PC-9 (cell line): ENCODE measurements at regions not wholly inside any gene's neighbourhood (a gene's known extent, or its start where the extent isn't known, plus 50 kb on each side); places are given as distances from the start of the nearest gene placed in this dataset.

Source experiments
- BruUV-seq: library from RNA; stranded (reverse); fragments of 400-500 nt; replicated peaks from 2 replicates; lab custom pipeline; 2021; lab: Mats Ljungman, UMichigan
- CTCF ChIA-PET: fragments of 300-600 bp; sonication (Branson Sonifier 250); formaldehyde crosslinking; loops from one replicate; lab custom pipeline; 2022; ENCODE audit warnings: antibody characterized with exemption; lab: Charles Lee
- POLR2A ChIA-PET: fragments of 300-600 bp; sonication (Branson Sonifier 250); formaldehyde crosslinking; loops from one replicate; lab custom pipeline; 2022; ENCODE audit warnings: antibody characterized with exemption; ENCODE audit not compliant: unreplicated experiment; lab: Charles Lee
- DNase-seq, 2 experiments: peaks; one replicate each; pipeline versions ENCODE4 v3.0.0 to v3.0.0-alpha.2; 2015 to 2022; ENCODE audit warnings: mixed read lengths in 1 of 2
- H2AFZ ChIP-seq: fragments of 200-600 bp; sonication (generic); 2 replicates; pipeline ENCODE4 v1.8.1; 2017; ENCODE audit warnings: antibody characterized with exemption
- H3F3A ChIP-seq: fragments of 200-600 bp; sonication (generic); 2 replicates; pipeline ENCODE4 v1.8.1; 2017; ENCODE audit warnings: antibody characterized with exemption, mild to moderate bottlenecking, low read depth; ENCODE audit not compliant: insufficient read depth
- H3K27ac ChIP-seq: fragments of 200-600 bp; sonication (generic); 2 replicates; pipeline ENCODE4 v1.6.1; 2016; ENCODE audit warnings: mixed run types
- H3K27me3 ChIP-seq: fragments of 200-600 bp; sonication (generic); 2 replicates; pipeline ENCODE4 v1.6.1; 2016; ENCODE audit warnings: low read depth, mixed run types; ENCODE audit not compliant: insufficient read depth
- H3K36me3 ChIP-seq: fragments of 200-600 bp; sonication (generic); 2 replicates; pipeline ENCODE4 v1.6.1; 2016; ENCODE audit warnings: low read depth, mixed run types
- H3K4me1 ChIP-seq: fragments of 200-600 bp; sonication (generic); replicated peaks from 2 replicates; pipeline ENCODE4 v1.6.1; 2016; ENCODE audit warnings: mixed run types; ENCODE audit not compliant: insufficient read depth
- H3K4me2 ChIP-seq: fragments of 200-600 bp; sonication (generic); 2 replicates; pipeline ENCODE4 v1.6.1; 2017; ENCODE audit warnings: mixed run types
- H3K4me3 ChIP-seq: fragments of 200-600 bp; sonication (generic); 2 replicates; pipeline ENCODE4 v1.6.1; 2016; ENCODE audit warnings: mixed run types
- H3K79me2 ChIP-seq: fragments of 200-600 bp; sonication (generic); 2 replicates; pipeline ENCODE4 v1.6.1; 2017; ENCODE audit warnings: low read depth, mixed run types
- H3K9me2 ChIP-seq: fragments of 200-600 bp; sonication (generic); 2 replicates; pipeline ENCODE4 v1.8.1; 2017; ENCODE audit warnings: mild to moderate bottlenecking; ENCODE audit not compliant: insufficient read depth
- H3K9me3 ChIP-seq: fragments of 200-600 bp; sonication (generic); 2 replicates; pipeline ENCODE4 v1.8.1; 2016; ENCODE audit warnings: low read depth; ENCODE audit not compliant: insufficient read depth
- H4K20me1 ChIP-seq: fragments of 200-600 bp; sonication (generic); 2 replicates; pipeline ENCODE4 v1.8.1; 2017; ENCODE audit not compliant: insufficient read depth
- EZH2 ChIP-seq: fragments of 200-600 bp; sonication (generic); IDR thresholded peaks from 2 replicates; pipeline ENCODE4 v1.8.0; 2017; ENCODE audit warnings: antibody characterized with exemption, low read depth
- intact Hi-C: fragments of 100-400 bp; cut with micrococcal nuclease; formaldehyde crosslinking; loops from one replicate; pipeline ENCODE4 v1.10.0; 2022; ENCODE audit not compliant: unreplicated experiment
- TF ChIP-seq, protein P1 (sequence below): fragments of 200-600 bp; sonication (generic); conservative IDR thresholded peaks from 2 replicates; pipeline ENCODE4 v1.6.1; 2017; ENCODE audit warnings: mixed run types, antibody characterized with exemption, mild to moderate bottlenecking, moderate library complexity

DNA sequence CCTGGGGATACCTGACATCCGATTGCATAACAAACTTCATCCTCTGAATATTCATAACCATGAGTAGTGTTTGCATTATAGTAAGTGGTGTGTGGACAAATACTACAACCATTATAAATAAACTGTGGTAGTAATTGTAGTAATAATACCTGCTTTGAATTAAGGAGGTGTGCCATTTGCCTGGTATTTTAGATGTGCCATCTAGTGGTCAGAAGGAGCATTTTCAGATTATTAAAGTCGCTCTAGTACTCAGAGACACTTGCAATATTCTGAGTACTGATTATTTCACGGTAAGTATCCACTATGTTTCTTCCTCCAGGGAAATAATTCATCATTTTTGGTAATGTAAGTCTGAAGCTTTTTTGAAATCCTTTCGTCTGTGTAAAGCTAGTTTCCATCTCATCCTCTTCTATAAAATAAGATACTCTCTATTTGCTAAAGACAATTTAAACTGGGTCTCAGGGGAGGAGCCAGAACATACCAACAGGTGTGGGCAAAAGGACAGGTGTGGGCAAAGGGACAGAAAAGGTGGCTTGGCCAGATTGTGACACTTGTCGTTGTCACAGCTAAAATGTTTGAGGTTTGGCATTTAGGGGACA is 115.3 kb upstream of the WDR11 start:
- no peaks in the 10 kb centered on the region for H3K36me3 ChIP-seq
- H3K27me3 ChIP-seq, result 0 out of 2 replicates have a peak, but pooled peaks cover 5% of the 10 kb centered on the region
- no peak overlapping the region for H3K4me3 ChIP-seq
- TF ChIP-seq, protein P1, sequence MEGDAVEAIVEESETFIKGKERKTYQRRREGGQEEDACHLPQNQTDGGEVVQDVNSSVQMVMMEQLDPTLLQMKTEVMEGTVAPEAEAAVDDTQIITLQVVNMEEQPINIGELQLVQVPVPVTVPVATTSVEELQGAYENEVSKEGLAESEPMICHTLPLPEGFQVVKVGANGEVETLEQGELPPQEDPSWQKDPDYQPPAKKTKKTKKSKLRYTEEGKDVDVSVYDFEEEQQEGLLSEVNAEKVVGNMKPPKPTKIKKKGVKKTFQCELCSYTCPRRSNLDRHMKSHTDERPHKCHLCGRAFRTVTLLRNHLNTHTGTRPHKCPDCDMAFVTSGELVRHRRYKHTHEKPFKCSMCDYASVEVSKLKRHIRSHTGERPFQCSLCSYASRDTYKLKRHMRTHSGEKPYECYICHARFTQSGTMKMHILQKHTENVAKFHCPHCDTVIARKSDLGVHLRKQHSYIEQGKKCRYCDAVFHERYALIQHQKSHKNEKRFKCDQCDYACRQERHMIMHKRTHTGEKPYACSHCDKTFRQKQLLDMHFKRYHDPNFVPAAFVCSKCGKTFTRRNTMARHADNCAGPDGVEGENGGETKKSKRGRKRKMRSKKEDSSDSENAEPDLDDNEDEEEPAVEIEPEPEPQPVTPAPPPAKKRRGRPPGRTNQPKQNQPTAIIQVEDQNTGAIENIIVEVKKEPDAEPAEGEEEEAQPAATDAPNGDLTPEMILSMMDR, result peak; percentile 75
- no peak for TF ChIP-seq EZH2
- POLR2A ChIA-PET, result no interaction called here
- H3K9me2 ChIP-seq, result no peaks in the 10 kb centered on the region
- H3K9me3 ChIP-seq, result no peaks in the 10 kb centered on the region
- no peaks in the 10 kb centered on the region for H4K20me1 ChIP-seq
- no peak overlapping the region for H2AFZ ChIP-seq
- H3F3A ChIP-seq, result no peaks in the 10 kb centered on the region
- no peaks in the 10 kb centered on the region for H3K4me1 ChIP-seq
- CTCF ChIA-PET, result no interaction called here
- intact Hi-C loops, result no loop called here
- H3K27ac ChIP-seq, result no peak overlapping the region
- no peak for DNase-seq
- no peak overlapping the region for H3K4me2 ChIP-seq
- H3K79me2 ChIP-seq, result no peaks in the 10 kb centered on the region
- BruUV-seq, result no TSS peak

- POLR2A ChIA-PET, result no interaction called here
- TF ChIP-seq, protein P1, result no peak
- no peak for TF ChIP-seq EZH2
- H3K36me3 ChIP-seq, result no peaks in the 10 kb centered on the region
- H2AFZ ChIP-seq, result no peak overlapping the region
- no peak overlapping the region for H3K4me3 ChIP-seq
- no peak for DNase-seq
- no TSS peak for BruUV-seq
- H3K4me2 ChIP-seq, result no peak overlapping the region
- H3K79me2 ChIP-seq, result no peaks in the 10 kb centered on the region
- H3K4me1 ChIP-seq, result no peaks in the 10 kb centered on the region
- H4K20me1 ChIP-seq, result no peaks in the 10 kb centered on the region
- no peak overlapping the region for H3K27ac ChIP-seq
- intact Hi-C loops, result no loop called here
- H3K9me3 ChIP-seq, result no peaks in the 10 kb centered on the region
- 0 out of 2 replicates have a peak, but pooled peaks cover 5% of the 10 kb centered on the region for H3K27me3 ChIP-seq
- H3K9me2 ChIP-seq, result no peaks in the 10 kb centered on the region
- no peaks in the 10 kb centered on the region for H3F3A ChIP-seq
- CTCF ChIA-PET, result no interaction called here
Observed at GRCh38 chr10:120736377-120736776, 114.8 kb upstream of the WDR11 start.

DNA sequence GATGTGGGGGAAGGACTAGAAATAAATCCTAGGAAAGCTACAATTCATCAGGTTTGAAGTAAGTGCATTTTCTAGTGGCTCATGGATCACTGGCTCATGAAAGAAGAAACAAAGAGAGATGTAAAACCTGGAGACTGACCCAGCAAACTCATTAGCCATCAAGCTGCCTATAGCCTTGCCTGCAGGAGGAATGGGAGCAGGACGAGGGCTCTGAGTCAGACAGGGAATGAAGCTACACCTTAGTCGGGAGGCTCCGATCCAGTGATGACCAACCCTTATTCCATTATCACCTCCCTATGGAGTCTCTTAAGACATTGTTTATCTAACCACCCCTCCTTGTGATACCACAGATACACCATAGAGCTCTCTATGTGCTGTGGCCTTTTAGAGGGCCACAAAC is 112.5 kb upstream of the WDR11 start:
- Histone ChIP-seq H3K4me1 (no peaks in the 10 kb centered on the region), H4K20me1 (no peaks in the 10 kb centered on the region), H2AFZ (no peak overlapping the region), H3K27me3 (peaks cover 8% of the 10 kb centered on the region; the same call in 1 of the 2 replicates), H3K36me3 (no peaks in the 10 kb centered on the region), H3K9me2 (no peaks in the 10 kb centered on the region), H3K4me3 (no peak overlapping the region), H3K4me2 (no peak overlapping the region), H3K27ac (no peak overlapping the region), H3K9me3 (no peaks in the 10 kb centered on the region), H3F3A (no peaks in the 10 kb centered on the region), H3K79me2 (no peaks in the 10 kb centered on the region)
- BruUV-seq, result no TSS peak
- CTCF ChIA-PET, result no interaction called here
- POLR2A ChIA-PET, result no interaction called here
- TF ChIP-seq, protein P1, result no peak
- TF ChIP-seq EZH2, result no peak
- DNase-seq, result no peak
- intact Hi-C loops, result no loop called here
